ENCODE measurements at regions not wholly inside any gene's neighbourhood (a gene's known extent, or its start where the extent isn't known, plus 50 kb on each side); places are given as distances from the start of the nearest gene placed in this dataset.

GRCh38 chr17:72390675-72391508, 270.1 kb downstream of the SOX9 start:
- peak; percentile 63 for DNase-seq (ENCODE audit: low read depth)

- DNase-seq (ENCODE audit: low read depth), result peak; percentile 94
Observed at GRCh38 chr17:72392056-72393010, 271.5 kb downstream of the SOX9 start.

DNA sequence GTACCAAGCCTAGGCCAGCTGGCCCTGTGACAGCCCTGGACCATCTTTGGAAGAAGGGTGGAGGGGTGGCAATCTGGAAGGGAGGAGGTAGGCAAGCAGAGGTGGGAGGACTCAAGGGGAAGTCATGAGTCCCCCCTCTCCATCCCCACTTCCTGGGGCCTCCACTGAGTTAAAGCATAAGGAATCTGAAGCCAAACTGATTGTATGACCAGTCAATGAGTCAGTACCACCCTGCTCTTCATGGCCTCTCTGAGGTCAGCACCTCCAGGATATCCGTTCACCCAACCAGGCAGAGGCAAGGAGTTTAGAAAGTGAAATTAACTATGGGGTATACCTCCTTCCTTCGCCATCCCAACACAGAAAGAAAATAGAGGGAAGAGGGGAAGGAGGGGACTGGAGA, 272.7 kb downstream of the SOX9 start:
- DNase-seq (ENCODE audit: low read depth), result peak; percentile 88

DNA sequence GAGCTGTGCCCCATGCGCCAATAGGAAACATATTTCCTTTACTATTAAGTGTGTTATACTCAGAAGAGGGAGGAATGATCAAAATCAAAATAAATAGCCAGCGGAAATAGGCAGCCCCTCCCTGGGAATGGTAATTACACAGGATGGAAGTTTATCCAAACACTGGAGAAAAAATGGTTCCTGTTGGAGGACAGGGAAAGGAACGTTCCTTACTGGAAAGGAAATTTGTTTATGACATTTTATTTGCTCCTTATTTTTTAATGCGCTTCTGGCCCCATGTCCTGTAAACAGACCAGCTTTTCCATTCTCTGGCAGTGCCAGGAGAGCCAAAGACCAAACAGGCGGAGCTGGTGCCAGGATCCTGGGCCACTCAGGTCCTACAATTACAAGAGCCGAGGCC, 273.7 kb downstream of the SOX9 start:
- no peak for DNase-seq (ENCODE audit: low read depth)

DNA sequence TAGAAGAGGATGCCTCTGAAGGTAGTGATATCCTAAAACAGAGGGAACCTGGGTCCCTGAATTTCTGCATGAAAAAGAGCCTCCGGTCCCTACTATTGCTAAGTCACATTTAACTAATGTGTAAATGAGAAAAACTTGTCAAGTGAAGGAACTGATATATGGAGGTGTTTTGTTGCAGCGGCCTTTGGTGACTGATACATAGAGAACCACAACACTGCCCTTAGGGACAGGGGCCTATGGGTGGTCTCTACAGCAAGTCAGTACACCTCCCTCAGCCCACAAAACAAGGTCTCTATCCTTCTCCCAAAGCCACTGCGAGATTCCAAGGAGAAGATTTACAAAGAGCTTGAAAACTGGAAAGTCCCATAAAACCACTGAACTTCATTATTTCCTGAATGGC, 275.3 kb downstream of the SOX9 start:
- DNase-seq (ENCODE audit: low read depth), result no peak

DNA sequence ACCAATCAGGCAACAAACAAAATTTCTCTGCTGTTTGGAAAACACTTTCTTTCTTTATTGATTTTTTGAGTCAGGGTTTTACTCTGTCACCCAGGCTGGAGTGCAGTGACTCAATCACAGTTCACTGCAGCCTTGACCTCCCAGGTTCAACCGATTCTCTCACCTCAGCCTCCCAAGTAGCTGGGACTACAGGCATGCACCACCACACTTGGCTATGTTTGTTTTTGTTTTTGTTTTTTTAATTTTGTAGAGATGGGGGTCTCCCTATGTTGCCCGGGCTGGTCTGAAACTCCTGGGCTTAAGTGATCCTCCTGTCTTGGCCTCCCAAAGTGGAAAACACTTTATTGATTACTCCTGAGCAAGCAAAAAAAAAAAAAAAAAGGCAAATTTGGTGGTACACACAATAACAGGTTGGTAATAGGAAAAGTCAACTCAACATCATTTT, 276.4 kb downstream of the SOX9 start:
- DNase-seq (ENCODE audit: low read depth), result no peak

DNA sequence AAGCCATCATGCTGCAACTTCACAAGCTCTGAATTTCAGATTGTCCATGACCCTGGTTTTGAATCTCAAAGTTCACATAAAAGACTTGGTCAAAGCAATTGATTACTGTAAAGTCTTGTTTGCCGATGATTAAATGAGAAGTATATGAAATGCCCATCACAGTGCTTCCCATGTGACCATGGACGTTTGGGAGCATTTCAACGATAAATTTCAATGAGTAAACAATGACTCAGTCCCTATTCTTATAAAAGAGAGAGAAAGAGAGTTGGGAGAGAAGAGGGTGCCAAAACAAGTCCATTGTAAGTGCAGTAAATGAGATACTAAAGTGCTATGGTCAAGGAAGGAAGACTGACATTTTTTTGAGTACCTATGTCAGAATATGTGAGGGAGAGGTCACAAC, 276.9 kb downstream of the SOX9 start:
- DNase-seq (ENCODE audit: low read depth), result no peak

DNA sequence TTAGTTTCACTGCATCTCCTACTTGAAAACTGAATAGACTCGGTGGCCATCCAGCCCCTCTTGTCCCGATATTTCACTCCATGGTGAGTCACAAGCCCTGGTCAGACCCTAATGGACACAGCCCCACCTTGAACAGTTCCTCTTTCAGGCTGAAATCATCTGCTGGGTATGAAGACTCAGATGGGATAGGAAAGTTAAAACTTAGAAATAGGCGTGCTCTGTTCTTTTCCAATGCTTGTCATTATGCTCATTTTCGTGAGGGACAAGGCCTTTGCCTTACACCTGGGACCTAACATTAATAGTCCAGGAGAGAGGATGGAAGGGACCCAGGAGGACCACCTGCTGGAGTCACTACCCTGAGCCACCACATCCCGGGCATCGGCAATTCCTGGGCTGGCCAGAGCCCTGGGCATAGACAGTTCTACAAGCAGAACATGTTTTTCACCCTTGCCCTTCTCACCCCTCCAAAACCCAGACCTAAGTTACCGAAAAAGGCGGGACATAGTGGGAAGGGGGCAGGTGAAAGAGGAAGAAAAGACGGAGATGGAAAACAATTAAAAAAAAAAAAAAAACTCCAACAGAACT, 278.3 kb downstream of the SOX9 start:
- no peak for DNase-seq (ENCODE audit: low read depth)

DNA sequence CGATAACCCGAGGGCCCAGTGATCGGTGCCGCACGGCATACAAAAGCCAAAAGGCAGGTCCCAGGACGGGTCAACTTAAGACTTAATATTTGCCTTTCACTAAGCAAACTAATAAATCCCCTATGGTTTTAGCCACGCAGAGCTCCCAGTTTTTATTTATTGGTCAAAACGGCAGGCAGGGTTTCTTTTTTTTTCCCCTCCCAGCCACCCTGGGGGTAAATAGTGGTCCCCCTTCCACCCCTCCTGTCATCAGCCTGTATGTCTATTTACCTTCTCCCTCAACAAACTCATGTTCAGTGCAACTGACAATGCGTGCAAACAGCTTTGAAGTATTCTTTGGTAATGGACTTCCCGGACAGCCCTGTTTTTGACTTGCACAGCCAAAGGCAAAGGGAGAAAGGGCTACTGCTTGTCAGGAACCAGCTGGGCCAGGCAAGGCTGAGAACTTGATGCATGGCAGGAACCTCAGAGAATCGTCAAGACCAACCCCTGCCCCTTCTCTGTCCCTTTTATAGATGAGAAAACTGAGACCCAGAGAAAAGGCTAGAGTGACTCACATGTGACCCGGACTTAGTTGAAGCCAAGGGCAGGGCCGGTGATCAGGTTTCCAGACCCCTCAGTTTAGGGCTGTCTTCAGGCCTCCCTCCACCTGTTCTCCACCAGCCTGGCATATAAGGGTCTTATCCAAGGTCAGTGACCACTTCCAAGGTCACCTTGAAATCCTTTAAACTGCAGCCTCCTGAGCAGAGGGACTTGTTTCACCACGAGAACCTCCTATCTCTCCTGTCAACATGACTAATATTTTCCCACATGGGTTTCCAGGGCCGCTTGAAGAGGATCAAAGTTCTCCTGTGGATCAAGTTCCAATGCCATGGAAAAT, 279.0 kb downstream of the SOX9 start:
- no peak for DNase-seq (ENCODE audit: low read depth)

DNA sequence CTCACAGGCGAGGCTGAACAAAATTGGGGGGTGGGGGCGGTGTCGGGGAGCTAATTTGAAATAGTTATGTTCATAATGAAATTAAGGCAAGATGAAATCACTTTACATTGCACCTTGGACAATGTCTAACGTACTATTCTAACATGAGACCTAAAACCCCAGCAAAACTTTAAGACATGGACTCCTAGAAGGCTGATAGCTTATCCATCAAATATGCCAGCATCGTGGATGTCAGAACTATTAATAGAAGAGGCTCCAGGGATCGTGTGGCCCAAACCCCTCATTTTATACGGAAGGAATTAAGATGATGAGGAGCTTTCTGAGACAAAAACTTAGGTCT, 279.6 kb downstream of the SOX9 start:
- no peak for DNase-seq (ENCODE audit: low read depth)

GRCh38 chr17:72400863-72401262, 280.0 kb downstream of the SOX9 start:
- no peak for DNase-seq (ENCODE audit: low read depth)

- no peak for DNase-seq (ENCODE audit: low read depth)
Observed at GRCh38 chr17:72401883-72402726, 281.3 kb downstream of the SOX9 start.

GRCh38 chr17:72402727-72403210, 281.9 kb downstream of the SOX9 start:
- DNase-seq (ENCODE audit: low read depth), result no peak

- no peak for DNase-seq (ENCODE audit: low read depth)
Observed at GRCh38 chr17:72403713-72404209, 282.9 kb downstream of the SOX9 start.

DNA sequence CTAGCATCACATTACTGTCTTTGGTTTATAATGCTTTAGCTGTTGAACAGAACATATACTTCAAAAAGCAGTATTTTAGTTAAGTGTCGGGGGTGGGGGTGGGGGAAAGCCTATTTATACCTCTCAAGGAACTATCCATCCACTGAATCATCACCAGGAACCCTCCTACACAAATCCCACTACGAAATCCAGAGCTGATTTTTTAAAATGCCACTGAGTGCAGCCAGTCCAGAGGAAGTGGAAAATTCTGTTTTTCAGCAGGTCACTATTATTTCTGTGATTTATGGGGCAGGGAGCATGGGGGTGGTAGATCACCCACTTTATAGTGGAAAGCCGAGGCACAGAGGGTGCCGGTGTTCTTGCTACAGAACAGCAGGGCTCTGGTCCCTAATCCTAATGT, 284.1 kb downstream of the SOX9 start:
- no peak for DNase-seq (ENCODE audit: low read depth)

DNA sequence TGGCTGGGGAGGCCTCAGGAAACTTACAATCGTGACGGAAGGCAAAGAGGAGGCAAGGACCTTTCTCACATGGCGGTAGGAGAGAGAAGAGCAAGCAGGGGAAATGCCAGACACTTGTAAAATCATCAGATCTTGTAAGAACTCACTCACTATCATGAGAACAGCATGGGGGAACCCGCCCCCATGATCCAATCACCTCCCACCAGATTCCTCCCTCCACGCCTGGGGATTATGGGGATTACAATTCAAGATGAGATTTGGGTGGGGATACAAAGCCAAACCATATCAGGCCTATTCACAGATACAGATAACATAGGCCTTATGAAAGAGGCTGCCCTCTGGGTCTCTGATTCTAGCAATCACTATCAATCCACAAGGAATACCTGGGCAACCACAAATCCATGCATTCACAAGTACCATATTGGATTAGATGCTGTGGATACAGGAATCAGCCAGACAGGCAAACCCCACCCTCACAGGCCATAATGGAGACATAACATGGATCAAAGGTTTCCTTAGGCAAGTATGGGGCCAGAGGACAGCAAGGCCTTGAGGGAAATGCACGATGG, 284.9 kb downstream of the SOX9 start:
- no peak for DNase-seq (ENCODE audit: low read depth)

DNA sequence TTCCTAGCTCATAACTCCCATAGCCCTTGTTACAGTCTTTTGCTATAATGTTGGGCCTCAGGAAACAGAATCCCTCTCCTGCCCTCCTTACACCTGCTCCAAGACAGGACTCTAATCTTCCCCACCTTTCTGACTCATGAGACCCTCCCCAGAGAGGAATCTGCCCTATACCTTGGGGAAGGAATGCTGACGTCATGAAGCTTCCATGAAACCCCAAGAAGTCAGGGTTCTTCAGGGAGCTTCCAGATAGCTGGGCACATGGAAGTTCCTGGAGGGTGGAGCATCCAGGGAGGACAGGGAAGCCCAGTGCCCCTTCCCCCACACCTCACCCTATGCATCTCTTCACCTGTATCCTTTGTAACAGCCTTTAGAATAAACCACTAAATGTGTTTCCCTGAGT, 285.7 kb downstream of the SOX9 start:
- DNase-seq (ENCODE audit: low read depth), result no peak

DNA sequence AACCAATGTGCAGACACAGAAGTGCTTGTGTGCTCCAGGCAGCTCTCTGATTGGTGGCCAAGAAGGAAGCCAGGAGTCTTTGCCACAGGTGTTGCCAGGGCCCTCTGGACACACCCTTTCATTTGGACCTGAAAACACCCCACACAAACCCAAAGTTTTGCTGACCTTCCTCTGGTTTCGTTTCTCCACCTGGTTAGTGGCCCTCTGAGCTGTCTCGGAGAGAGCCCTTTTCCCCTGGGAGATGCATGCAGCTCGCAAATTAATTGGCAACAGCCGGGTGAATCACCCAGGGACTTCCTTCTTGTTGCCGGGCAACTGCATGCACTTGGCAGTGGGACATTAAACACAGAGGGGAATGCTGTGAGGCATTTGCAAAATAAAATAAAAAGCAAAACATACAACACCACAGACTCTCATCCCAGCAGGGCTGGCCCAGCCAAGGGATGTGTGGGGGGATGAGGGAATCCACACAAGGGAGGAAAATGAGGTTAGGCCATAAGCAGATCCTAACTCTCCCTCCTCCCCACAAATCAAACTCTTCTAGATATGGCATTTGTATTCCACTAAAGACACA, 286.6 kb downstream of the SOX9 start:
- DNase-seq (ENCODE audit: low read depth), result peak; percentile 98

GRCh38 chr17:72407931-72408330, 287.1 kb downstream of the SOX9 start:
- DNase-seq (ENCODE audit: low read depth), result peak; percentile 59

DNA sequence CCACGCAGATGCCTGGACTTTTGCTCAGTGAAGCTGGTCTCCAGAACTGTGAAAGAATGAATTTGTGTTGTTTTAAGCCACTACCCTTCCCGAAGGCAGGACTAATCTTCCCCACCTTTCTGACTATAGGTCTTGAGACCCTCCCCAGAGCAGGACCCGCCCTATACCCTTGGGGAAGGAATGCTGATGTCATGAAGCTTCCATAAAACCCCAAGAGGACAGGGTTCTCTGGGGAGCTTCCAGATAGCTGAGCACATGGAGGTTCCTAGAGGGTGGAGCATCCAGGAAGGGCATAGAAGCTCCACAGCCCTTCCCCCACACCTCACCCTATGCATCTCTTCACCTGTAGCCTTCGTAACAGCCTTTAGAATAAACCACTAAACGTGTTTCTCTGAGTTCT, 287.8 kb downstream of the SOX9 start:
- DNase-seq (ENCODE audit: low read depth), result no peak

All from renal cortical epithelial cell (primary cell).